Ishikawa (cell line): ENCODE measurements at regions not wholly inside any gene's neighbourhood (a gene's known extent, or its start where the extent isn't known, plus 50 kb on each side); places are given as distances from the start of the nearest gene placed in this dataset.

Experiments used
- CEBPB ChIP-seq: IDR thresholded peaks from 2 replicates; pipeline ENCODE4 v1.6.1; 2012
- RAD21 ChIP-seq: IDR thresholded peaks from 2 replicates; pipeline ENCODE4 v1.6.1; 2012; ENCODE audit warnings: low read depth
- TEAD4 ChIP-seq: IDR thresholded peaks from 2 replicates; pipeline ENCODE4 v1.6.1; 2012
- YY1 ChIP-seq: IDR thresholded peaks from 2 replicates; pipeline ENCODE4 v1.6.1; 2012; ENCODE audit warnings: low read depth
- TF ChIP-seq, protein P1 (sequence below): IDR thresholded peaks from 2 replicates; pipeline ENCODE4 v1.6.1; 2012
- TF ChIP-seq, protein P2 (sequence below): IDR thresholded peaks from 2 replicates; pipeline ENCODE4 v1.6.1; 2012; ENCODE audit warnings: low read depth, mild to moderate bottlenecking
- TF ChIP-seq, protein P3 (sequence below): IDR thresholded peaks from 2 replicates; pipeline ENCODE4 v1.6.1; 2012

DNA sequence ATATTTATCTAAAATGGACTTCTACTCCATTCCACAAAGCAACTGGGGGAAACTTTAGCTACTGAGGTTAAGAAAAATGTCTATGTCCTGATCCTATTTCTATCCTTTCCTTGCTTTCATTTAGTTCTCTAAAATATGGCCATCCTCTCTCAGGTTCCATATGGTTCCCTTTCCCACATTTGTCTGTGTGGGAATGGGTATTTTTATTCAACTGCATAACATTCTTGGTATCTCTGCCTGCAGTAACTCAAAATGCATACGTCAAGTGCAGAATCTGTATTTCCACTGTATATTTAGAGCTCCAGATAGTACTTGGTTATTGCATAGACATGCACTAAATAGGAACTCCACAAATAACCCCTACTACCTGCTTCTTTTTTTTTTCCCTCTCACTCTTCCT lies 130.6 kb upstream of the BTG1 start:
- TF ChIP-seq, protein P1, sequence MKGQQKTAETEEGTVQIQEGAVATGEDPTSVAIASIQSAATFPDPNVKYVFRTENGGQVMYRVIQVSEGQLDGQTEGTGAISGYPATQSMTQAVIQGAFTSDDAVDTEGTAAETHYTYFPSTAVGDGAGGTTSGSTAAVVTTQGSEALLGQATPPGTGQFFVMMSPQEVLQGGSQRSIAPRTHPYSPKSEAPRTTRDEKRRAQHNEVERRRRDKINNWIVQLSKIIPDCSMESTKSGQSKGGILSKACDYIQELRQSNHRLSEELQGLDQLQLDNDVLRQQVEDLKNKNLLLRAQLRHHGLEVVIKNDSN, result no peak
- TF ChIP-seq, protein P2, sequence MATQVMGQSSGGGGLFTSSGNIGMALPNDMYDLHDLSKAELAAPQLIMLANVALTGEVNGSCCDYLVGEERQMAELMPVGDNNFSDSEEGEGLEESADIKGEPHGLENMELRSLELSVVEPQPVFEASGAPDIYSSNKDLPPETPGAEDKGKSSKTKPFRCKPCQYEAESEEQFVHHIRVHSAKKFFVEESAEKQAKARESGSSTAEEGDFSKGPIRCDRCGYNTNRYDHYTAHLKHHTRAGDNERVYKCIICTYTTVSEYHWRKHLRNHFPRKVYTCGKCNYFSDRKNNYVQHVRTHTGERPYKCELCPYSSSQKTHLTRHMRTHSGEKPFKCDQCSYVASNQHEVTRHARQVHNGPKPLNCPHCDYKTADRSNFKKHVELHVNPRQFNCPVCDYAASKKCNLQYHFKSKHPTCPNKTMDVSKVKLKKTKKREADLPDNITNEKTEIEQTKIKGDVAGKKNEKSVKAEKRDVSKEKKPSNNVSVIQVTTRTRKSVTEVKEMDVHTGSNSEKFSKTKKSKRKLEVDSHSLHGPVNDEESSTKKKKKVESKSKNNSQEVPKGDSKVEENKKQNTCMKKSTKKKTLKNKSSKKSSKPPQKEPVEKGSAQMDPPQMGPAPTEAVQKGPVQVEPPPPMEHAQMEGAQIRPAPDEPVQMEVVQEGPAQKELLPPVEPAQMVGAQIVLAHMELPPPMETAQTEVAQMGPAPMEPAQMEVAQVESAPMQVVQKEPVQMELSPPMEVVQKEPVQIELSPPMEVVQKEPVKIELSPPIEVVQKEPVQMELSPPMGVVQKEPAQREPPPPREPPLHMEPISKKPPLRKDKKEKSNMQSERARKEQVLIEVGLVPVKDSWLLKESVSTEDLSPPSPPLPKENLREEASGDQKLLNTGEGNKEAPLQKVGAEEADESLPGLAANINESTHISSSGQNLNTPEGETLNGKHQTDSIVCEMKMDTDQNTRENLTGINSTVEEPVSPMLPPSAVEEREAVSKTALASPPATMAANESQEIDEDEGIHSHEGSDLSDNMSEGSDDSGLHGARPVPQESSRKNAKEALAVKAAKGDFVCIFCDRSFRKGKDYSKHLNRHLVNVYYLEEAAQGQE, result no peak
- TF ChIP-seq YY1 (no peak), CEBPB (no peak), TEAD4 (no peak), RAD21 (no peak)
- TF ChIP-seq, protein P3, sequence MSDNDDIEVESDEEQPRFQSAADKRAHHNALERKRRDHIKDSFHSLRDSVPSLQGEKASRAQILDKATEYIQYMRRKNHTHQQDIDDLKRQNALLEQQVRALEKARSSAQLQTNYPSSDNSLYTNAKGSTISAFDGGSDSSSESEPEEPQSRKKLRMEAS, result no peak
